Neural crest cell (in vitro differentiated cells): ENCODE measurements at regions not wholly inside any gene's neighbourhood (a gene's known extent, or its start where the extent isn't known, plus 50 kb on each side); places are given as distances from the start of the nearest gene placed in this dataset.

ENCODE experiments used
- DNase-seq: peaks from one replicate; pipeline ENCODE4 v3.0.0; 2021; ENCODE audit warnings: low read depth, mixed read lengths, low spot score
- H3K27ac Mint-ChIP-seq: one replicate; pipeline ENCODE4 v1.8.0; 2021; ENCODE audit warnings: mild to moderate bottlenecking, mixed read lengths; ENCODE audit not compliant: unreplicated experiment
- H3K27me3 Mint-ChIP-seq: 2 replicates; pipeline ENCODE4 v1.8.0; 2021; ENCODE audit warnings: low read depth, mild to moderate bottlenecking, mixed read lengths
- H3K36me3 Mint-ChIP-seq: 2 replicates; pipeline ENCODE4 v1.8.0; 2021; ENCODE audit warnings: low read depth, mild to moderate bottlenecking, mixed read lengths
- H3K4me1 Mint-ChIP-seq: 2 replicates; pipeline ENCODE4 v1.8.0; 2021; ENCODE audit warnings: mixed read lengths
- H3K4me3 Mint-ChIP-seq: one replicate; pipeline ENCODE4 v1.8.0; 2021; ENCODE audit warnings: mild to moderate bottlenecking, mixed read lengths
- H3K9me3 Mint-ChIP-seq: 2 replicates; pipeline ENCODE4 v1.8.0; 2021; ENCODE audit warnings: mixed read lengths
- CTCF ChIP-seq: fragments of 200-600 bp; sonication (generic); conservative IDR thresholded peaks from 2 replicates; pipeline ENCODE4 v1.5.0; 2021; ENCODE audit warnings: antibody characterized with exemption, mild to moderate bottlenecking

DNA sequence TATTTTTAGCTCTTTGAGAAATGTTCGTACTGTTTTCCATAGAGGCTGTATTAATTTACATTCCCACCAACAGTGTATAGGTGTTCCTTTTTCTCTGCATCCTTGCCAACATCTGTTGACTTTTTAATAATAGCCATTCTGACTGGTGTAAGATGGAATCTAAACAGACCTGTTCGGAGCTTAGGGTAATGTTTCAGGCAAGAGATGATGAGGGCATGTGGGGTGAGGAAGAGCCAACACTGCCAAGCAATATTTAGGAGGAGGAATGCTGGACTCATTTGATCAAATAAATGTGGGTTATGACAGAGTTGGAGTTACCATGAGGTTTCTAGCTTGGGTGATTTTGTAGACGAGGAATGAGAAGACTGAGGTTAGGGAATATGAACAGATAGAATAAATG, 382.9 kb downstream of the KLF12 start:
- no peak overlapping the region for H3K27ac Mint-ChIP-seq
- no peaks in the 10 kb centered on the region for H3K27me3 Mint-ChIP-seq
- no peak for TF ChIP-seq CTCF
- H3K4me1 Mint-ChIP-seq: peaks cover 4% of the 10 kb centered on the region
- no peaks in the 10 kb centered on the region for H3K9me3 Mint-ChIP-seq
- DNase-seq: no peak
- no peak overlapping the region for H3K4me3 Mint-ChIP-seq
- peaks cover 25% of the 10 kb centered on the region for H3K36me3 Mint-ChIP-seq

GRCh38 chr13:73748404-73748803, 385.8 kb downstream of the KLF12 start:
- no peaks in the 10 kb centered on the region for H3K9me3 Mint-ChIP-seq
- H3K27me3 Mint-ChIP-seq: no peaks in the 10 kb centered on the region
- no peaks in the 10 kb centered on the region for H3K4me1 Mint-ChIP-seq
- no peak overlapping the region for H3K27ac Mint-ChIP-seq
- no peak for DNase-seq
- H3K36me3 Mint-ChIP-seq: peaks cover 28% of the 10 kb centered on the region
- no peak for TF ChIP-seq CTCF
- H3K4me3 Mint-ChIP-seq: no peak overlapping the region

GRCh38 chr13:73745190-73745589, 389.0 kb downstream of the KLF12 start:
- peaks cover 16% of the 10 kb centered on the region for H3K36me3 Mint-ChIP-seq

GRCh38 chr13:73742982-73743381, 391.2 kb downstream of the KLF12 start:
- Mint-ChIP-seq H3K27ac (no peak overlapping the region), H3K4me1 (peaks cover 8% of the 10 kb centered on the region), H3K4me3 (no peak overlapping the region), H3K36me3 (peaks cover 8% of the 10 kb centered on the region), H3K27me3 (no peaks in the 10 kb centered on the region), H3K9me3 (no peaks in the 10 kb centered on the region)
- DNase-seq: no peak
- TF ChIP-seq CTCF: no peak

More at GRCh38 chr13:73745190-73745589, 389.0 kb downstream of the KLF12 start:
- peaks cover 8% of the 10 kb centered on the region for H3K4me1 Mint-ChIP-seq
- H3K9me3 Mint-ChIP-seq: no peaks in the 10 kb centered on the region
- DNase-seq: no peak
- TF ChIP-seq CTCF: no peak
- H3K27ac Mint-ChIP-seq: no peak overlapping the region
- no peaks in the 10 kb centered on the region for H3K27me3 Mint-ChIP-seq
- H3K4me3 Mint-ChIP-seq: no peak overlapping the region

DNA sequence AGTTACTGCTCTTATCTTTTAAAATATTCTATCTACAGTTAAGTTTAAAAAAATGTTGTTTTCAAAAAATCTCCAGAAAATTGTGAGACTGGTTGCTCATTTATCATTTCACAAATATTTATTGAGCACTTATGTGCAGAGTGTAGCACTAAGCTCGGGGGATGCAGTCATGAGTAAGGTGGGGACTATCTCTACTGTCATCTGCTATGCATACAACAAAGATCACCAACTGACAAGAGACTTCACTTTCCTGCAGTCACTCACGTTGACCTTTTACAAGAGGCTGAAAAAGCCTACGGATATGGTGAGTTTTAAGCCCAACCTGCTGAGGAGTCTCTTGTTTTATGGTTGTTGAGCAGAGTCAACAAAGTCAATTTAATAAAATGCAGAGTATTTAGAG, 392.5 kb downstream of the KLF12 start:
- Mint-ChIP-seq H3K4me1 (peaks cover 8% of the 10 kb centered on the region), H3K9me3 (no peaks in the 10 kb centered on the region), H3K36me3 (peaks cover 2% of the 10 kb centered on the region), H3K4me3 (no peak overlapping the region), H3K27me3 (no peaks in the 10 kb centered on the region), H3K27ac (no peak overlapping the region)
- DNase-seq: no peak
- TF ChIP-seq CTCF: no peak

DNA sequence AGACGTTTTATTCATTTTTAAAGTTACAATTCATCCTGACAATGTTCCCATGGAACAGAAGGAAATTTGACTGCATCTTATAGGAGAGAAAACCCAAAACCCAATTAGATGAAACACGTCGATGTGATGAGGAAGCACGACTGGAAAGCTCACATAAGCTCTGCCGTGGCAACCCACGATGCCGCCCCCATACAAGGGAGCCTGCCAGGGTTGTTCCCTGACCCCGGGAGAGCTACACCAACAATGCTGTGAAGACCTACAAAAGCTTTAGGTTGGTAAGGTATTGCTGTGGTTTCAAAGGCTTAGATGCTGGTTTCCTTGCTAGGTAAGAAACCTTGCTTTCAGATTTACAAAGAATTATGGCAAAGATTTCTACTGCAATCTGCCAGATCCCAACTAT, 393.1 kb downstream of the KLF12 start:
- no peaks in the 10 kb centered on the region for H3K9me3 Mint-ChIP-seq
- DNase-seq: no peak
- H3K27me3 Mint-ChIP-seq: no peaks in the 10 kb centered on the region
- H3K36me3 Mint-ChIP-seq: peaks cover 2% of the 10 kb centered on the region
- TF ChIP-seq CTCF: no peak
- no peak overlapping the region for H3K4me3 Mint-ChIP-seq
- no peak overlapping the region for H3K27ac Mint-ChIP-seq
- H3K4me1 Mint-ChIP-seq: peaks cover 8% of the 10 kb centered on the region
